Fibroblast of lung (primary cell): ENCODE measurements at regions not wholly inside any gene's neighbourhood (a gene's known extent, or its start where the extent isn't known, plus 50 kb on each side); places are given as distances from the start of the nearest gene placed in this dataset.

Experiments
- EZH2 ChIP-seq: IDR thresholded peaks from 2 replicates; pipeline ENCODE4 v1.5.1; 2012; ENCODE audit warnings: low read length, control low read depth, mild to moderate bottlenecking; ENCODE audit errors: missing control alignments
- TF ChIP-seq, protein P1 (sequence below), 2 donors: IDR thresholded peaks in 1 of 2; conservative IDR thresholded peaks in 1 of 2; 1 replicate in 1 of 2; 2 replicates in 1 of 2; pipeline ENCODE4 v1.5.1; 2011 to 2012; ENCODE audit warnings: low read length in 2 of 2, control low read depth in 1 of 2, inconsistent platforms in 1 of 2, low read depth in 1 of 2, mild to moderate bottlenecking in 1 of 2

- no peak for TF ChIP-seq EZH2
- TF ChIP-seq, protein P1, sequence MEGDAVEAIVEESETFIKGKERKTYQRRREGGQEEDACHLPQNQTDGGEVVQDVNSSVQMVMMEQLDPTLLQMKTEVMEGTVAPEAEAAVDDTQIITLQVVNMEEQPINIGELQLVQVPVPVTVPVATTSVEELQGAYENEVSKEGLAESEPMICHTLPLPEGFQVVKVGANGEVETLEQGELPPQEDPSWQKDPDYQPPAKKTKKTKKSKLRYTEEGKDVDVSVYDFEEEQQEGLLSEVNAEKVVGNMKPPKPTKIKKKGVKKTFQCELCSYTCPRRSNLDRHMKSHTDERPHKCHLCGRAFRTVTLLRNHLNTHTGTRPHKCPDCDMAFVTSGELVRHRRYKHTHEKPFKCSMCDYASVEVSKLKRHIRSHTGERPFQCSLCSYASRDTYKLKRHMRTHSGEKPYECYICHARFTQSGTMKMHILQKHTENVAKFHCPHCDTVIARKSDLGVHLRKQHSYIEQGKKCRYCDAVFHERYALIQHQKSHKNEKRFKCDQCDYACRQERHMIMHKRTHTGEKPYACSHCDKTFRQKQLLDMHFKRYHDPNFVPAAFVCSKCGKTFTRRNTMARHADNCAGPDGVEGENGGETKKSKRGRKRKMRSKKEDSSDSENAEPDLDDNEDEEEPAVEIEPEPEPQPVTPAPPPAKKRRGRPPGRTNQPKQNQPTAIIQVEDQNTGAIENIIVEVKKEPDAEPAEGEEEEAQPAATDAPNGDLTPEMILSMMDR (conservative IDR thresholded peaks at IDR 0.05 in 1 of 2, IDR thresholded peaks at IDR 0.05 in 1 of 2; ENCODE audit: low read depth in 1 of 2, low read length in 2 of 2), result no peak
Observed at GRCh38 chr10:130878131-130878530, 433.4 kb downstream of the TCERG1L start.
